ENCODE measurements at regions not wholly inside any gene's neighbourhood (a gene's known extent, or its start where the extent isn't known, plus 50 kb on each side); places are given as distances from the start of the nearest gene placed in this dataset.

DNA sequence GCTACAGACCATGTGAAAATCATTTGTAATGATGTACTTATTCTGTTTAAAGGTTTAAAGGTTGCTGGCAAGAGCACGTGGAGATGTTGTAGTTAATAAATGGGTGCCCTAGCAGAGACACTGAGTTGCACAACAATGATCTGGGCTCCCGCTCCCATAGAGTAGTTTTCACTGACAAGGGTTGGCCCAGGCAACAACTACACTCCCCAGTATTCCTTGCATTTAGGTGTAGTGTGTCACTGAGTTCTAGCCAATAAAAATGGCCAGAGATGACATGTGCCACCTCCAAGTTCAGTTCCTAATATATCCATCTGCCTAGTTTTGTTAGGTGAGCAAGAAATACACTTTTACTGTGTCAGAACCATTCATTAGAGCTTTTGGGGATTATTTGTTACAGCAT, 392.1 kb upstream of the MTPN start:
- Histone ChIP-seq H3K4me1 (ENCODE audit: control insufficient read depth in 4 of 4, insufficient read depth in 4 of 4, low read length in 3 of 4) (no peaks in the 10 kb centered on the region), H3K27ac (ENCODE audit: low read depth in 1 of 2, low read length in 2 of 2) (no peak overlapping the region), H3K9ac (ENCODE audit: low read depth in 1 of 2, low read length in 2 of 2) (no peak overlapping the region), H3K4me3 (ENCODE audit: low read depth in 1 of 3, low read length in 3 of 3) (no peak overlapping the region), H3K9me3 (ENCODE audit: control insufficient read depth in 4 of 4, low read length in 3 of 4) (no peaks in the 10 kb centered on the region), H3K27me3 (ENCODE audit: control insufficient read depth in 4 of 4, insufficient read depth in 4 of 4, low read length in 3 of 4) (no peaks in the 10 kb centered on the region), H3K36me3 (ENCODE audit: control insufficient read depth in 4 of 4, insufficient read depth in 3 of 4, low read depth in 1 of 4, low read length in 3 of 4) (no peaks in the 10 kb centered on the region)
- 49% methylated on average over 2 of the region's 2 CpGs for WGBS
- TF ChIP-seq, protein P1, sequence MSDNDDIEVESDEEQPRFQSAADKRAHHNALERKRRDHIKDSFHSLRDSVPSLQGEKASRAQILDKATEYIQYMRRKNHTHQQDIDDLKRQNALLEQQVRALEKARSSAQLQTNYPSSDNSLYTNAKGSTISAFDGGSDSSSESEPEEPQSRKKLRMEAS (IDR thresholded peaks at IDR 0.05), result no peak
- no peak for TF ChIP-seq RAD21 (IDR thresholded peaks at IDR 0.05)
- TF ChIP-seq, protein P2, sequence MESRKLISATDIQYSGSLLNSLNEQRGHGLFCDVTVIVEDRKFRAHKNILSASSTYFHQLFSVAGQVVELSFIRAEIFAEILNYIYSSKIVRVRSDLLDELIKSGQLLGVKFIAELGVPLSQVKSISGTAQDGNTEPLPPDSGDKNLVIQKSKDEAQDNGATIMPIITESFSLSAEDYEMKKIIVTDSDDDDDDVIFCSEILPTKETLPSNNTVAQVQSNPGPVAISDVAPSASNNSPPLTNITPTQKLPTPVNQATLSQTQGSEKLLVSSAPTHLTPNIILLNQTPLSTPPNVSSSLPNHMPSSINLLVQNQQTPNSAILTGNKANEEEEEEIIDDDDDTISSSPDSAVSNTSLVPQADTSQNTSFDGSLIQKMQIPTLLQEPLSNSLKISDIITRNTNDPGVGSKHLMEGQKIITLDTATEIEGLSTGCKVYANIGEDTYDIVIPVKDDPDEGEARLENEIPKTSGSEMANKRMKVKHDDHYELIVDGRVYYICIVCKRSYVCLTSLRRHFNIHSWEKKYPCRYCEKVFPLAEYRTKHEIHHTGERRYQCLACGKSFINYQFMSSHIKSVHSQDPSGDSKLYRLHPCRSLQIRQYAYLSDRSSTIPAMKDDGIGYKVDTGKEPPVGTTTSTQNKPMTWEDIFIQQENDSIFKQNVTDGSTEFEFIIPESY (IDR thresholded peaks at IDR 0.05), result no peak
- no peak for TF ChIP-seq YY1 (IDR thresholded peaks at IDR 0.05)
- TF ChIP-seq JUND (IDR thresholded peaks at IDR 0.05), result no peak
- TF ChIP-seq TAF1 (conservative IDR thresholded peaks at IDR 0.05), result no peak
- no peak for TF ChIP-seq NR2F2 (IDR thresholded peaks at IDR 0.05)
- no peak for TF ChIP-seq HNF4G (IDR thresholded peaks at IDR 0.05)
- TF ChIP-seq EGR1 (IDR thresholded peaks at IDR 0.05; ENCODE audit: low read depth in 2 of 2), result no peak
- TF ChIP-seq FOXA2 (IDR thresholded peaks at IDR 0.05), result no peak
- no peak for TF ChIP-seq GABPA (IDR thresholded peaks at IDR 0.05 in 1 of 2, conservative IDR thresholded peaks at IDR 0.05 in 1 of 2)
- TF ChIP-seq HNF4A (conservative IDR thresholded peaks at IDR 0.05), result no peak
- TF ChIP-seq, protein P3, sequence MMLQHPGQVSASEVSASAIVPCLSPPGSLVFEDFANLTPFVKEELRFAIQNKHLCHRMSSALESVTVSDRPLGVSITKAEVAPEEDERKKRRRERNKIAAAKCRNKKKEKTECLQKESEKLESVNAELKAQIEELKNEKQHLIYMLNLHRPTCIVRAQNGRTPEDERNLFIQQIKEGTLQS (IDR thresholded peaks at IDR 0.05), result no peak
- no peak for TF ChIP-seq FOXA1 (IDR thresholded peaks at IDR 0.05)
- TF ChIP-seq RXRA (IDR thresholded peaks at IDR 0.05), result no peak
- TF ChIP-seq SP1 (IDR thresholded peaks at IDR 0.05), result no peak
- TF ChIP-seq, protein P4, sequence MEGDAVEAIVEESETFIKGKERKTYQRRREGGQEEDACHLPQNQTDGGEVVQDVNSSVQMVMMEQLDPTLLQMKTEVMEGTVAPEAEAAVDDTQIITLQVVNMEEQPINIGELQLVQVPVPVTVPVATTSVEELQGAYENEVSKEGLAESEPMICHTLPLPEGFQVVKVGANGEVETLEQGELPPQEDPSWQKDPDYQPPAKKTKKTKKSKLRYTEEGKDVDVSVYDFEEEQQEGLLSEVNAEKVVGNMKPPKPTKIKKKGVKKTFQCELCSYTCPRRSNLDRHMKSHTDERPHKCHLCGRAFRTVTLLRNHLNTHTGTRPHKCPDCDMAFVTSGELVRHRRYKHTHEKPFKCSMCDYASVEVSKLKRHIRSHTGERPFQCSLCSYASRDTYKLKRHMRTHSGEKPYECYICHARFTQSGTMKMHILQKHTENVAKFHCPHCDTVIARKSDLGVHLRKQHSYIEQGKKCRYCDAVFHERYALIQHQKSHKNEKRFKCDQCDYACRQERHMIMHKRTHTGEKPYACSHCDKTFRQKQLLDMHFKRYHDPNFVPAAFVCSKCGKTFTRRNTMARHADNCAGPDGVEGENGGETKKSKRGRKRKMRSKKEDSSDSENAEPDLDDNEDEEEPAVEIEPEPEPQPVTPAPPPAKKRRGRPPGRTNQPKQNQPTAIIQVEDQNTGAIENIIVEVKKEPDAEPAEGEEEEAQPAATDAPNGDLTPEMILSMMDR (IDR thresholded peaks at IDR 0.05; ENCODE audit: low read depth, low read length, missing input control), result no peak
- TF ChIP-seq, protein P5, sequence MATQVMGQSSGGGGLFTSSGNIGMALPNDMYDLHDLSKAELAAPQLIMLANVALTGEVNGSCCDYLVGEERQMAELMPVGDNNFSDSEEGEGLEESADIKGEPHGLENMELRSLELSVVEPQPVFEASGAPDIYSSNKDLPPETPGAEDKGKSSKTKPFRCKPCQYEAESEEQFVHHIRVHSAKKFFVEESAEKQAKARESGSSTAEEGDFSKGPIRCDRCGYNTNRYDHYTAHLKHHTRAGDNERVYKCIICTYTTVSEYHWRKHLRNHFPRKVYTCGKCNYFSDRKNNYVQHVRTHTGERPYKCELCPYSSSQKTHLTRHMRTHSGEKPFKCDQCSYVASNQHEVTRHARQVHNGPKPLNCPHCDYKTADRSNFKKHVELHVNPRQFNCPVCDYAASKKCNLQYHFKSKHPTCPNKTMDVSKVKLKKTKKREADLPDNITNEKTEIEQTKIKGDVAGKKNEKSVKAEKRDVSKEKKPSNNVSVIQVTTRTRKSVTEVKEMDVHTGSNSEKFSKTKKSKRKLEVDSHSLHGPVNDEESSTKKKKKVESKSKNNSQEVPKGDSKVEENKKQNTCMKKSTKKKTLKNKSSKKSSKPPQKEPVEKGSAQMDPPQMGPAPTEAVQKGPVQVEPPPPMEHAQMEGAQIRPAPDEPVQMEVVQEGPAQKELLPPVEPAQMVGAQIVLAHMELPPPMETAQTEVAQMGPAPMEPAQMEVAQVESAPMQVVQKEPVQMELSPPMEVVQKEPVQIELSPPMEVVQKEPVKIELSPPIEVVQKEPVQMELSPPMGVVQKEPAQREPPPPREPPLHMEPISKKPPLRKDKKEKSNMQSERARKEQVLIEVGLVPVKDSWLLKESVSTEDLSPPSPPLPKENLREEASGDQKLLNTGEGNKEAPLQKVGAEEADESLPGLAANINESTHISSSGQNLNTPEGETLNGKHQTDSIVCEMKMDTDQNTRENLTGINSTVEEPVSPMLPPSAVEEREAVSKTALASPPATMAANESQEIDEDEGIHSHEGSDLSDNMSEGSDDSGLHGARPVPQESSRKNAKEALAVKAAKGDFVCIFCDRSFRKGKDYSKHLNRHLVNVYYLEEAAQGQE (IDR thresholded peaks at IDR 0.05), result no peak
- no peak for DNase-seq (ENCODE audit: low spot score)

All from liver (tissue), 8 donors.